ENCODE measurements at regions not wholly inside any gene's neighbourhood (a gene's known extent, or its start where the extent isn't known, plus 50 kb on each side); places are given as distances from the start of the nearest gene placed in this dataset.
"Not testable (repeated sequence)": the region's sequence is repeated elsewhere in the genome, so short reads cannot be mapped to it uniquely, and the experiment has no call there.

DNA sequence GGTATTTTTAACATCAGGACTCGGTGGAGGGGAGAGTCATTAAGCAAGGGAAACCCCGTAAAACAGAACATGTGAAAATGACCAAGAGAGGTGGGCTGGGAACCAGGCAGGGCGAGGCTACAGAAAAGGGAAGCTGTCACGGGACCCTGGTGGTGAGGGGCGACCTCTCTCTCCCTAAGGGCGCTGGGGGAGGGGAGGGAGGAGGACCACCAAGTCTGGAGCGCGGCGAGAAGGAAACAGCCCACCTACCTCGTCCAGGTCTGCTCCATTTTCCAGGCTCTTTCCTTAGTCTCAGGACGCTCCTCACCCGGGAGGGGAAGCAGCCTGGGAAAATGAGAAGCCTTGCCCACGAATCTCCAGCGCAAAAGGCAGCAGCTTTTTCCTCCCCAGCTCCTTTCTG, 181.9 kb upstream of the NBPF9 start:
- not testable (repeated sequence) for TF ChIP-seq CTCF (conservative IDR thresholded peaks at IDR 0.05); EZH2 (IDR thresholded peaks at IDR 0.05; ENCODE audit: low read depth)

All from PC-9 (cell line).